Ovary (tissue), 3 donors: ENCODE measurements at regions not wholly inside any gene's neighbourhood (a gene's known extent, or its start where the extent isn't known, plus 50 kb on each side); places are given as distances from the start of the nearest gene placed in this dataset.

ENCODE experiments used
- CTCF ChIP-seq, 3 donors: fragments of 450-650 bp in 2 of 3; fragments of 200-600 bp in 1 of 3; IDR thresholded peaks; one replicate each; pipeline versions ENCODE4 v1.5.1 to v1.8.0; 2016 to 2022; ENCODE audit warnings: antibody characterized with exemption in 3 of 3, mild to moderate bottlenecking in 1 of 3
- EP300 ChIP-seq: sonication (generic); formaldehyde crosslinking; IDR thresholded peaks from one replicate; pipeline ENCODE4 v1.6.1; 2017; ENCODE audit warnings: antibody characterized with exemption
- POLR2A ChIP-seq: fragments of 450-650 bp; IDR thresholded peaks from one replicate; pipeline ENCODE4 v1.6.1; 2017; ENCODE audit warnings: antibody characterized with exemption, mild to moderate bottlenecking, moderate library complexity
- donor health status: DM: no; HTN: no; CAD: no.

- TF ChIP-seq CTCF (IDR thresholded peaks at IDR 0.05) (no peak), POLR2A (no peak), EP300 (no peak)
These were observed 67.3 kb upstream of the AKT3 start for GRCh38 chr1:243917177-243917862.
